SK-N-SH (cell line): ENCODE measurements at regions not wholly inside any gene's neighbourhood (a gene's known extent, or its start where the extent isn't known, plus 50 kb on each side); places are given as distances from the start of the nearest gene placed in this dataset.

Experiments
- CTCF ChIA-PET: fragments of 300-600, 350-600 bp; formaldehyde crosslinking; extraction: SDS; loops from one replicate; lab custom pipeline; 2021; lab: Yijun Ruan, JAX
- POLR2A ChIA-PET: fragments of 350-600 bp; sonication (Branson Sonifier 250); formaldehyde crosslinking; extraction: SDS; loops from one replicate; lab custom pipeline; 2020; ENCODE audit warnings: antibody characterized with exemption, inconsistent platforms; lab: Yijun Ruan, JAX
- DNase-seq: peaks from one replicate; pipeline ENCODE4 v3.0.0; 2012
- H2AFZ ChIP-seq: fragments of 200-600 bp; sonication (generic); 2 replicates; pipeline ENCODE4 v1.8.1; 2016; ENCODE audit warnings: antibody characterized with exemption, mild to moderate bottlenecking, low read depth
- H3F3A ChIP-seq: fragments of 200-600 bp; sonication (generic); replicated peaks from 2 replicates; pipeline ENCODE3; 2016; ENCODE audit warnings: antibody characterized with exemption, mild to moderate bottlenecking; ENCODE audit not compliant: insufficient read depth
- H3K27ac ChIP-seq, 2 experiments: fragments of 200-500 bp in 1 of 2; fragments of 200-600 bp in 1 of 2; sonication (Bioruptor generic) in 1 of 2; sonication (generic), shearing (Covaris generic) in 1 of 2; 2 replicates each; pipeline versions ENCODE4 v1.5.1 to v1.6.1; 2014 to 2016; ENCODE audit warnings: low read depth in 2 of 2, inconsistent platforms in 1 of 2, low read length in 1 of 2, mild to moderate bottlenecking in 1 of 2, mixed read lengths in 1 of 2
- H3K27me3 ChIP-seq: fragments of 200-600 bp; sonication (generic), shearing (Covaris generic); 2 replicates; pipeline ENCODE4 v1.6.1; 2016; ENCODE audit warnings: mixed run types; ENCODE audit not compliant: insufficient read depth
- H3K36me3 ChIP-seq, 2 experiments: fragments of 200-500 bp in 1 of 2; fragments of 200-600 bp in 1 of 2; sonication (Bioruptor generic) in 1 of 2; sonication (generic) in 1 of 2; replicated peaks in 1 of 2; 2 replicates each; pipeline versions ENCODE3 to v1.5.1; 2014 to 2016; ENCODE audit warnings: low read length in 1 of 2, mild to moderate bottlenecking in 1 of 2; ENCODE audit not compliant: insufficient read depth in 2 of 2, control insufficient read depth in 1 of 2
- H3K4me1 ChIP-seq, 2 experiments: fragments of 200-500 bp in 1 of 2; fragments of 200-600 bp in 1 of 2; sonication (Bioruptor generic) in 1 of 2; sonication (generic), shearing (Covaris generic) in 1 of 2; 2 replicates each; pipeline versions ENCODE4 v1.5.1 to v1.6.1; 2014 to 2016; ENCODE audit warnings: low read depth in 1 of 2, low read length in 1 of 2, mixed run types in 1 of 2; ENCODE audit not compliant: insufficient read depth in 2 of 2, control insufficient read depth in 1 of 2
- H3K4me2 ChIP-seq: fragments of 200-600 bp; sonication (generic), shearing (Covaris generic); 2 replicates; pipeline ENCODE4 v1.6.1; 2017; ENCODE audit warnings: mixed run types
- H3K4me3 ChIP-seq, 2 experiments: fragments of 200-500 bp in 1 of 2; fragments of 200-600 bp in 1 of 2; sonication (Bioruptor generic) in 1 of 2; sonication (generic), shearing (Covaris generic) in 1 of 2; 2 replicates each; pipeline versions ENCODE4 v1.5.1 to v1.8.1; 2014 to 2016; ENCODE audit warnings: low read depth in 2 of 2, inconsistent platforms in 1 of 2, low read length in 1 of 2, mild to moderate bottlenecking in 1 of 2, mixed read lengths in 1 of 2, moderate library complexity in 1 of 2
- H3K79me2 ChIP-seq: fragments of 200-600 bp; sonication (generic); 2 replicates; pipeline ENCODE4 v1.8.1; 2017; ENCODE audit warnings: mild to moderate bottlenecking; ENCODE audit not compliant: insufficient read depth
- H3K9ac ChIP-seq: fragments of 200-600 bp; sonication (generic); 2 replicates; pipeline ENCODE4 v1.6.1; 2017; ENCODE audit warnings: mixed run types
- H3K9me2 ChIP-seq: fragments of 200-600 bp; sonication (generic); 2 replicates; pipeline ENCODE4 v1.6.1; 2017; ENCODE audit warnings: mixed run types
- H3K9me3 ChIP-seq: fragments of 200-600 bp; sonication (generic); 2 replicates; pipeline ENCODE4 v1.6.1; 2017; ENCODE audit warnings: mixed run types, mild to moderate bottlenecking, moderate library complexity
- H4K20me1 ChIP-seq: fragments of 200-600 bp; sonication (generic); 2 replicates; pipeline ENCODE4 v1.6.1; 2017; ENCODE audit warnings: mild to moderate bottlenecking, mixed run types; ENCODE audit not compliant: insufficient read depth
- CHD2 ChIP-seq: fragments of 150-350 bp; IDR thresholded peaks from 2 replicates; pipeline ENCODE4 v1.6.1; 2018; ENCODE audit warnings: low read length; ENCODE audit not compliant: partially characterized antibody
- CTCF ChIP-seq: fragments of 200-600 bp; sonication (generic); IDR thresholded peaks from 2 replicates; pipeline ENCODE4 v1.6.1; 2017; ENCODE audit warnings: antibody characterized with exemption, mild to moderate bottlenecking, moderate library complexity
- FOXJ3 ChIP-seq: sonication (generic); formaldehyde crosslinking; IDR thresholded peaks from 2 replicates; pipeline ENCODE4 v1.5.1; 2020; ENCODE audit warnings: mild to moderate bottlenecking, missing genetic modification reagents
- GABPA ChIP-seq: IDR thresholded peaks from 2 replicates; pipeline ENCODE4 v1.4.0; 2012; ENCODE audit warnings: low read depth, mild to moderate bottlenecking
- GATA2 ChIP-seq: sonication (generic); formaldehyde crosslinking; IDR thresholded peaks from 2 replicates; pipeline ENCODE4 v1.5.0; 2020; ENCODE audit warnings: mild to moderate bottlenecking, missing genetic modification reagents
- IRF3 ChIP-seq: fragments of 150-350 bp; IDR thresholded peaks from 2 replicates; pipeline ENCODE4 v1.6.1; 2016; ENCODE audit warnings: mild to moderate bottlenecking, low read depth, low read length
- MEF2A ChIP-seq: IDR thresholded peaks from 2 replicates; pipeline ENCODE4 v1.4.0; 2012; ENCODE audit warnings: low read depth, borderline replicate concordance
- NFIC ChIP-seq: IDR thresholded peaks from 2 replicates; pipeline ENCODE4 v1.4.0; 2012; ENCODE audit warnings: borderline replicate concordance
- NRF1 ChIP-seq: IDR thresholded peaks from 2 replicates; pipeline ENCODE4 v1.6.1; 2012; ENCODE audit warnings: low read depth, mild to moderate bottlenecking, low read length
- RAD21 ChIP-seq: IDR thresholded peaks from 2 replicates; pipeline ENCODE4 v1.6.1; 2012; ENCODE audit warnings: mild to moderate bottlenecking, low read length
- RFX5 ChIP-seq: IDR thresholded peaks from 2 replicates; pipeline ENCODE4 v1.6.1; 2012; ENCODE audit warnings: mild to moderate bottlenecking, improper control_type of control experiment, low read length
- RXRA ChIP-seq: IDR thresholded peaks from 2 replicates; pipeline ENCODE4 v1.4.0; 2012; ENCODE audit warnings: low read depth, mild to moderate bottlenecking, borderline replicate concordance
- SMC3 ChIP-seq: IDR thresholded peaks from 2 replicates; pipeline ENCODE4 v1.6.1; 2012; ENCODE audit warnings: low read depth, low read length, improper control_type of control experiment
- TCF12 ChIP-seq: IDR thresholded peaks from 2 replicates; pipeline ENCODE4 v1.4.0; 2012
- TEAD4 ChIP-seq: IDR thresholded peaks from 2 replicates; pipeline ENCODE4 v1.4.0; 2012; ENCODE audit warnings: mild to moderate bottlenecking, borderline replicate concordance; ENCODE audit not compliant: insufficient read depth
- USF1 ChIP-seq: IDR thresholded peaks from 2 replicates; pipeline ENCODE4 v1.4.0; 2012; ENCODE audit warnings: low read depth, borderline replicate concordance
- YY1 ChIP-seq: IDR thresholded peaks from 2 replicates; pipeline ENCODE4 v1.4.0; 2012; ENCODE audit warnings: low read depth, mild to moderate bottlenecking
- ZBTB33 ChIP-seq: IDR thresholded peaks from 2 replicates; pipeline ENCODE4 v1.4.0; 2012; ENCODE audit warnings: low read depth, borderline replicate concordance
- WGBS: methylation state at CpG from one replicate; pipeline ENCODE4 v1.1.6; 2017; ENCODE audit warnings: low lambda C conversion rate; 5-methylcytosine and 5-hydroxymethylcytosine counted together

GRCh38 chr12:11581179-11581755, 68.2 kb upstream of the ETV6 start:
- Histone ChIP-seq H3K4me3 (no peak overlapping the region; a peak in 1 of 4 replicates), H3K9me2 (no peaks in the 10 kb centered on the region), H2AFZ (no peak overlapping the region), H3K79me2 (no peaks in the 10 kb centered on the region), H3K27me3 (no peaks in the 10 kb centered on the region), H3K4me2 (no peak overlapping the region), H4K20me1 (no peaks in the 10 kb centered on the region), H3K9ac (no peak overlapping the region), H3K4me1 (peaks cover 0 to 13% of the 10 kb centered on the region in 2 experiments; a peak in 1 of 4 replicates), H3K36me3 (no peaks in the 10 kb centered on the region), H3K9me3 (no peaks in the 10 kb centered on the region), H3F3A (no peaks in the 10 kb centered on the region)
- CTCF ChIA-PET: interaction anchor here (0.6 to 11.5 kb wide), 28 partner anchors 9 to 805 kb away, joined by 3 to 227 read pairs (median 4); no protein-coding TSS in a partner anchor
- POLR2A ChIA-PET: no interaction called here
- 18% methylated on average over 2 of the region's 2 CpGs for WGBS
- no peak for TF ChIP-seq GABPA
- no peak for TF ChIP-seq NRF1
- TF ChIP-seq TCF12: no peak
- no peak for TF ChIP-seq FOXJ3
- TF ChIP-seq RXRA: no peak
- TF ChIP-seq YY1: no peak
- TF ChIP-seq GATA2 (CRISPR knock-in tag): no peak
- TF ChIP-seq ZBTB33: no peak
- TF ChIP-seq CTCF: peak; percentile 67
- TF ChIP-seq RFX5: no peak
- peak; percentile 95 for TF ChIP-seq RAD21
- TF ChIP-seq TEAD4: no peak
- no peak for TF ChIP-seq IRF3
- no peak for TF ChIP-seq NFIC
- peak; percentile 85 for TF ChIP-seq SMC3
- no peak for TF ChIP-seq CHD2
- no peak for TF ChIP-seq MEF2A
- TF ChIP-seq USF1: no peak
- TF ChIP-seq, all 33 proteins: peak for 3
- peak; percentile 51 for DNase-seq
- no peak overlapping the region for H3K27ac ChIP-seq
